Esophagus squamous epithelium (tissue), 4 donors: ENCODE measurements at regions not wholly inside any gene's neighbourhood (a gene's known extent, or its start where the extent isn't known, plus 50 kb on each side); places are given as distances from the start of the nearest gene placed in this dataset.

Source experiments
- CTCF ChIP-seq, 6 experiments: fragments of 450-650 bp in 4 of 6; fragments of 200-600 bp in 2 of 6; sonication (generic) in 2 of 6; IDR thresholded peaks; one replicate each; pipeline ENCODE4 v1.5.1; 2016 to 2019; ENCODE audit warnings: antibody characterized with exemption in 6 of 6, mild to moderate bottlenecking in 4 of 6, moderate library complexity in 4 of 6
- POLR2A ChIP-seq, 4 donors: fragments of 450-650 bp; IDR thresholded peaks; one replicate each; pipeline ENCODE4 v1.6.1; 2017; ENCODE audit warnings: antibody characterized with exemption in 4 of 4, mild to moderate bottlenecking in 4 of 4, moderate library complexity in 3 of 4

DNA sequence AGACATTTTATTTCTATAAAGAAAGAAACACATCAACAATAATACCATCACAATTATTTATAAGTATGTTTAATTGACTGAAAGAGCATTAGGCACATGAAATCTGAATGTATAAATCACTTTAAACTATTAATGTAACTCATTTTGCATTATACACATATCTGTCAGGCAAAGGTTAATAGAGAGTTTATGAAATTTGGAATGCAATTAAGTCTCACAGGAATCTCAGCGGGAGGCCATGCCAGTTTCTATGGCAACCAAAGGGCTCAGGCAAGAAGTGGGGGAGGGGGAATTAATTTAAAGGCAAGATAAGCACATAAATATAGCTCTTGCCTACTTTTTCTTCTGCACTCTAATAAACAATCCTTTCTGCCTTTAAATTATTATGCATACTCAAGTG, 152.6 kb downstream of the SLC16A9 start:
- TF ChIP-seq POLR2A (IDR thresholded peaks at IDR 0.05) (no peak), CTCF (IDR thresholded peaks at IDR 0.05) (no peak)
